ENCODE measurements at regions not wholly inside any gene's neighbourhood (a gene's known extent, or its start where the extent isn't known, plus 50 kb on each side); places are given as distances from the start of the nearest gene placed in this dataset.

DNA sequence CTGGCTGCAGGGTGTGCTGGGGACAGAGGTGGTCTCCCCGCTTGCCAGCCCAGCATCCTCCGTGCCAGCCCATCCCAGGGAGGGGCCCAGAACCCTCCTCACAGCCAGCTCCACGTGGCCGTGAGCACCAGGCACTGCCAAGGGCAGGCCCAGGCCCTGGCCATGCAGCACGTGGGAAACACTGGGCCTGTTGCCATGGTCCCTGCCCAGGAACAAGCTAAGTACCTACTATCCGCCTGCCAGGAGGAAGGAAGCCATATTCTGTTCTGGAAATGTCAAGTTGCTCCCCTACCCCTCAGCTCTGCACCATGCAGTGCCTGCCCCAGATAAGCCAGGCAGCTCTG is 250.6 kb downstream of the CYP26B1 start:
- Histone ChIP-seq H3K36me3 (ENCODE audit: control insufficient read depth in 2 of 2, insufficient read depth in 2 of 2, low read length in 2 of 2) (no peaks in the 10 kb centered on the region), H3K9ac (ENCODE audit: low read length in 2 of 2) (no peak overlapping the region), H3K27ac (ENCODE audit: low read length) (no peak overlapping the region), H3K27me3 (ENCODE audit: control insufficient read depth in 1 of 2, insufficient read depth in 2 of 2, low read length in 2 of 2) (peaks cover 0 to 6% of the 10 kb centered on the region in 2 donors), H3K4me3 (ENCODE audit: low read length in 2 of 2) (no peak overlapping the region), H3K4me1 (ENCODE audit: control insufficient read depth, insufficient read depth, low read length) (no peaks in the 10 kb centered on the region), H3K9me3 (ENCODE audit: control insufficient read depth in 2 of 2, low read length in 2 of 2) (peaks cover 0 to 5% of the 10 kb centered on the region in 2 donors)

- Histone ChIP-seq H3K4me3 (ENCODE audit: low read length in 2 of 2) (no peak overlapping the region), H3K9ac (ENCODE audit: low read length in 2 of 2) (no peak overlapping the region), H3K4me1 (ENCODE audit: control insufficient read depth, insufficient read depth, low read length) (no peaks in the 10 kb centered on the region), H3K9me3 (ENCODE audit: control insufficient read depth in 2 of 2, low read length in 2 of 2) (peaks cover 0 to 5% of the 10 kb centered on the region in 2 donors), H3K27ac (ENCODE audit: low read length) (no peak overlapping the region), H3K27me3 (ENCODE audit: control insufficient read depth in 1 of 2, insufficient read depth in 2 of 2, low read length in 2 of 2) (peaks cover 0 to 6% of the 10 kb centered on the region in 2 donors), H3K36me3 (ENCODE audit: control insufficient read depth in 2 of 2, insufficient read depth in 2 of 2, low read length in 2 of 2) (no peaks in the 10 kb centered on the region)
These were observed 251.1 kb downstream of the CYP26B1 start for GRCh38 chr2:71896385-71897136.

- Histone ChIP-seq H3K9ac (ENCODE audit: low read length in 2 of 2) (no peak overlapping the region), H3K4me3 (ENCODE audit: low read length in 2 of 2) (no peak overlapping the region), H3K27me3 (ENCODE audit: control insufficient read depth in 1 of 2, insufficient read depth in 2 of 2, low read length in 2 of 2) (peaks cover 0 to 6% of the 10 kb centered on the region in 2 donors), H3K9me3 (ENCODE audit: control insufficient read depth in 2 of 2, low read length in 2 of 2) (peaks cover 0 to 5% of the 10 kb centered on the region in 2 donors), H3K4me1 (ENCODE audit: control insufficient read depth, insufficient read depth, low read length) (no peaks in the 10 kb centered on the region), H3K36me3 (ENCODE audit: control insufficient read depth in 2 of 2, insufficient read depth in 2 of 2, low read length in 2 of 2) (no peaks in the 10 kb centered on the region), H3K27ac (ENCODE audit: low read length) (no peak overlapping the region)
These were observed 252.1 kb downstream of the CYP26B1 start for GRCh38 chr2:71895320-71896161.

DNA sequence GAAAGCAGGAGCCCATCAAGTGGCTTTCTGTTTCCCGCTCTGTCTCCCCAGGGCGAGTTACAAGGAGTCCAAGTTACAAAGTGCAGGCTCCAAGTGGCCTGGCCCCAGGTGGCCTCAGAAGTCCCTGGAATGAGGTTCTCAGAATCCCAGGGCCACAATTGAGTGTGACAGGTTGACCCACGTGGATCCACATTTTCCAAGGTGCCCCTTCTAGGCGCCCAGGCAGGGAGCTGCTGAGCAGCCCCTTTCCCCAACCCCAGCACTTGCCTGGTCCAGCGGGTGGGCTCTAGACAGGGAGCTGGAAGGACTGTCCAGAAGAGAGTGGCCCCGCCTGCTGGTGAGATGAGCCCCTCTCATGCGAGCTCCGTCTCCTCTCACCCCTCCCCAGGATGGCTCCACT is 253.4 kb downstream of the CYP26B1 start:
- Histone ChIP-seq H3K9me3 (ENCODE audit: control insufficient read depth in 2 of 2, low read length in 2 of 2) (peaks cover 0 to 5% of the 10 kb centered on the region in 2 donors), H3K27me3 (ENCODE audit: control insufficient read depth in 1 of 2, insufficient read depth in 2 of 2, low read length in 2 of 2) (peaks cover 0 to 6% of the 10 kb centered on the region in 2 donors), H3K4me3 (ENCODE audit: low read length in 2 of 2) (no peak overlapping the region)

GRCh38 chr2:71893646-71894045 is 254.0 kb downstream of the CYP26B1 start:
- Histone ChIP-seq H3K9ac (ENCODE audit: low read length in 2 of 2) (no peak overlapping the region), H3K4me3 (ENCODE audit: low read length in 2 of 2) (no peak overlapping the region), H3K27ac (ENCODE audit: low read length) (no peak overlapping the region), H3K4me1 (ENCODE audit: control insufficient read depth, insufficient read depth, low read length) (no peaks in the 10 kb centered on the region), H3K27me3 (ENCODE audit: control insufficient read depth in 1 of 2, insufficient read depth in 2 of 2, low read length in 2 of 2) (peaks cover 0 to 4% of the 10 kb centered on the region in 2 donors), H3K9me3 (ENCODE audit: control insufficient read depth in 2 of 2, low read length in 2 of 2) (peaks cover 0 to 5% of the 10 kb centered on the region in 2 donors), H3K36me3 (ENCODE audit: control insufficient read depth in 2 of 2, insufficient read depth in 2 of 2, low read length in 2 of 2) (no peaks in the 10 kb centered on the region)

More for the DNA sequence above, 253.4 kb downstream of the CYP26B1 start:
- Histone ChIP-seq H3K9ac (ENCODE audit: low read length in 2 of 2) (no peak overlapping the region), H3K36me3 (ENCODE audit: control insufficient read depth in 2 of 2, insufficient read depth in 2 of 2, low read length in 2 of 2) (no peaks in the 10 kb centered on the region), H3K27ac (ENCODE audit: low read length) (no peak overlapping the region), H3K4me1 (ENCODE audit: control insufficient read depth, insufficient read depth, low read length) (no peaks in the 10 kb centered on the region)

DNA sequence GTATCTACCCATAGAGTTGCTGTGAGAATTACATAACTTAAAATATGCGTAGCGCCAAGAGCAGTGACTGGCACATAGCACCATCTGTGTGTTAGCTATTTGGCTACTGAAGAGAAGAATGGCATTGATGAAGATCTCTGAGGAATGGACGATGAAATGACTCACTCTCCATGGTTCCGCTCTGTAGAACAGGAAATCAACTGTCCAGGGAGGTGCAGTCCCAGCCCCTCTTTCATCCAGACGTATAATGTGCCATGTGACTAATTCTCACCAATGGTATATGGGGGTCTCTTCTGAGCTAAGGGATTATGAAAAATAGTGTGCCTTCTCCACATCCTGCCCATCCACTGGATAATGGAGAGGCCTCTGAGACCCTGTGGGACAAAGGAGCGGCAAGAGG is 254.8 kb downstream of the CYP26B1 start:
- Histone ChIP-seq H3K27me3 (ENCODE audit: control insufficient read depth in 1 of 2, insufficient read depth in 2 of 2, low read length in 2 of 2) (peaks cover 0 to 6% of the 10 kb centered on the region in 2 donors), H3K36me3 (ENCODE audit: control insufficient read depth in 2 of 2, insufficient read depth in 2 of 2, low read length in 2 of 2) (no peaks in the 10 kb centered on the region), H3K9ac (ENCODE audit: low read length in 2 of 2) (no peak overlapping the region), H3K4me1 (ENCODE audit: control insufficient read depth, insufficient read depth, low read length) (no peaks in the 10 kb centered on the region), H3K27ac (ENCODE audit: low read length) (no peak overlapping the region), H3K4me3 (ENCODE audit: low read length in 2 of 2) (no peak overlapping the region), H3K9me3 (ENCODE audit: control insufficient read depth in 2 of 2, low read length in 2 of 2) (peaks cover 0 to 5% of the 10 kb centered on the region in 2 donors)

DNA sequence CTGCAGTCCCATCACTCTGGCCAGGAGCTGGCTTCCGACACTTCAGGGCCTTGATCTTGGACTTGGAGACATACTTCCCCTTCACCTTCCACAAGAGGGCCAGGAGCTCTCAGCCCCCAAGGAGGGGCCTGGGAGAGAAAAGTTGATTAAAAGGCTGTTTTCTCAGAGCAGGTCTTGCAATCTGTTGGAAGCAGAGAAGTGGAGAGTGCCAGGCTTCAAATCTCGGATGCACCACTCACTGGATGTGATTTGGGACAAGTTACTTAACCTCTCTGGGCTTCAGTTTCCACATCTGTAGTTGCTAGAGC is 255.3 kb downstream of the CYP26B1 start:
- H3K9me3 ChIP-seq (ENCODE audit: control insufficient read depth in 2 of 2, low read length in 2 of 2) = peaks cover 0 to 5% of the 10 kb centered on the region in 2 donors
- H3K4me3 ChIP-seq (ENCODE audit: low read length in 2 of 2) = no peak overlapping the region
- no peaks in the 10 kb centered on the region for H3K36me3 ChIP-seq (ENCODE audit: control insufficient read depth in 2 of 2, insufficient read depth in 2 of 2, low read length in 2 of 2)
- no peak overlapping the region for H3K9ac ChIP-seq (ENCODE audit: low read length in 2 of 2)
- H3K4me1 ChIP-seq (ENCODE audit: control insufficient read depth, insufficient read depth, low read length) = no peaks in the 10 kb centered on the region
- no peak overlapping the region for H3K27ac ChIP-seq (ENCODE audit: low read length)
- H3K27me3 ChIP-seq (ENCODE audit: control insufficient read depth in 1 of 2, insufficient read depth in 2 of 2, low read length in 2 of 2) = peaks cover 0 to 6% of the 10 kb centered on the region in 2 donors

GRCh38 chr2:71891719-71892422 is 255.8 kb downstream of the CYP26B1 start:
- Histone ChIP-seq H3K9ac (ENCODE audit: low read length in 2 of 2) (no peak overlapping the region), H3K27ac (ENCODE audit: low read length) (no peak overlapping the region), H3K4me3 (ENCODE audit: low read length in 2 of 2) (no peak overlapping the region), H3K4me1 (ENCODE audit: control insufficient read depth, insufficient read depth, low read length) (no peaks in the 10 kb centered on the region), H3K9me3 (ENCODE audit: control insufficient read depth in 2 of 2, low read length in 2 of 2) (peaks cover 0 to 5% of the 10 kb centered on the region in 2 donors), H3K36me3 (ENCODE audit: control insufficient read depth in 2 of 2, insufficient read depth in 2 of 2, low read length in 2 of 2) (no peaks in the 10 kb centered on the region), H3K27me3 (ENCODE audit: control insufficient read depth in 1 of 2, insufficient read depth in 2 of 2, low read length in 2 of 2) (peaks cover 0 to 3% of the 10 kb centered on the region in 2 donors)

DNA sequence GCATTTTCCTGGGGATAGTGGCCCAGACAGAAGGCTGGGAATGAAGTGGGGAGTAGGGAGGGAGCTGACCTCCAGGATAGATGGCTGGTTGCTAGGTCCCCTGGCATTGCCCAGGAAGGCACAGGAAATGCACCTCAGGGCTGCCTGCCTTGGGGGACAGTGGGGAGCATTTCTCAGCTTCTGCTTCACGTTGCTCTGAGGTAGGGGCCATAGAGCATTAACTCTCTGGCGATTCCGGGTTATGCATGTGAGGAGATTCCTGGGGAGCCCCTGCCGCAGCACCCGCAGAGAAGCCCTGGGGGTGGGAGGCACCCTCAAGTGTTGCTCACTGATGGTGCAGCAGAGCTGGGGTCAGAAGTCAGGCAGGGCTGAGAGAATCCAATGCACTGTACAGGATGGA is 256.5 kb downstream of the CYP26B1 start:
- no peaks in the 10 kb centered on the region for H3K36me3 ChIP-seq (ENCODE audit: control insufficient read depth in 2 of 2, insufficient read depth in 2 of 2, low read length in 2 of 2)
- peaks cover 0 to 5% of the 10 kb centered on the region in 2 donors for H3K9me3 ChIP-seq (ENCODE audit: control insufficient read depth in 2 of 2, low read length in 2 of 2)
- H3K4me3 ChIP-seq (ENCODE audit: low read length in 2 of 2) = no peak overlapping the region
- no peaks in the 10 kb centered on the region for H3K4me1 ChIP-seq (ENCODE audit: control insufficient read depth, insufficient read depth, low read length)
- H3K27ac ChIP-seq (ENCODE audit: low read length) = no peak overlapping the region
- H3K9ac ChIP-seq (ENCODE audit: low read length in 2 of 2) = no peak overlapping the region
- H3K27me3 ChIP-seq (ENCODE audit: control insufficient read depth in 1 of 2, insufficient read depth in 2 of 2, low read length in 2 of 2) = peaks cover 0 to 3% of the 10 kb centered on the region in 2 donors

DNA sequence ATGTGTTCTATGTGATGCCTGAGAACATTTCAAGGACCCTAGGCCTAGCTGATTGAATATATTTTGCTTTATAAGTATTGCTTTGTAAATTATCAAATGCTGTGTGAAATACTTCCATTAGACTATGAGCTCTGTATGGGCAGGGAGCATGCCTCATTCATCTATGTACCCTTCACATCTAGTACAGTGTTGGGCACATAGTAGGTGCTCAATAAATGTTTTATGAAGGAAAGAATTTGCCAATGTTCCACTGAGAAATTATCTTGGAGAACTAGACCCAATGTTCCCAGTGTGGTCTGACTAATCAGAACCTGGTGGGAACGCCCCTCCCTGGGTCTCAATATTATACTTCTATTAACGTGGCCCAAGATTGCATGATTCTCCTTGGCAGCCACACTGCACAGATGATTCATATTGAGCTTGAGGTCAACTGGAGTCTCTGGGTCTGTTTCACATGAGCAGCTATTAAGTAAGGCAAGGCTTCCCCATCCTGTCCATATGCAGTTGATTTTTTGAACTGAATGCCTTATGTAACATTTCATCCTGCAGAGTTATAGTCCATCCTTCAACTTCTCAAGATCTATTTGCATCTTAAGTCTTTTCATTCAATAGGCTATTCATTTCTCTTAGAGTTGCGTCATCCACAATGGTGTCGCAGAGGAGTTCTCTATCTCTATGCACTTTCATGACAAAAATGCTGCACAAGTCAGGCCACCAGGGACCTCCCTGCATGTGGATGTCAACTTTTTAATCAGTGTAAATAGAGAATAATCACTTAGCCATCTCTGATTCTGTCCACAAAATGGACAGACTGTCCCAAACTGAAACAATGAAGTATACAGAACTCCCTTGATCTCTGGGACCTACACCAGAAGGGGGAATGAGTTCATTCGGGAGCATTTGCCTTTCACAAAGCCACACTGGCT is 257.6 kb downstream of the CYP26B1 start:
- peaks cover 0 to 3% of the 10 kb centered on the region in 2 donors for H3K27me3 ChIP-seq (ENCODE audit: control insufficient read depth in 1 of 2, insufficient read depth in 2 of 2, low read length in 2 of 2)
- no peak overlapping the region for H3K4me3 ChIP-seq (ENCODE audit: low read length in 2 of 2)
- no peak overlapping the region for H3K9ac ChIP-seq (ENCODE audit: low read length in 2 of 2)
- no peaks in the 10 kb centered on the region for H3K36me3 ChIP-seq (ENCODE audit: control insufficient read depth in 2 of 2, insufficient read depth in 2 of 2, low read length in 2 of 2)
- no peak overlapping the region for H3K27ac ChIP-seq (ENCODE audit: low read length)
- peaks cover 7 to 12% of the 10 kb centered on the region in 2 donors for H3K9me3 ChIP-seq (ENCODE audit: control insufficient read depth in 2 of 2, low read length in 2 of 2)
- no peaks in the 10 kb centered on the region for H3K4me1 ChIP-seq (ENCODE audit: control insufficient read depth, insufficient read depth, low read length)
